ENCODE measurements at regions not wholly inside any gene's neighbourhood (a gene's known extent, or its start where the extent isn't known, plus 50 kb on each side); places are given as distances from the start of the nearest gene placed in this dataset.

- Mint-ChIP-seq H3K4me1 (no peaks in the 10 kb centered on the region), H3K27ac (no peak overlapping the region), H3K27me3 (ENCODE audit: low read depth in 3 of 3) (peaks cover 1 to 2% (median 2%) of the 10 kb centered on the region in 3 donors), H3K4me3 (no peak overlapping the region), H3K36me3 (no peaks in the 10 kb centered on the region), H3K9me3 (no peaks in the 10 kb centered on the region)
- no peak for DNase-seq
Measured at GRCh38 chr1:201778279-201779065, 50.5 kb upstream of the IPO9 start.
